GM21390 (cell line): ENCODE measurements at regions not wholly inside any gene's neighbourhood (a gene's known extent, or its start where the extent isn't known, plus 50 kb on each side); places are given as distances from the start of the nearest gene placed in this dataset.

ENCODE experiments used
- ATAC-seq: cut with Tn5 transposase; IDR thresholded peaks from one replicate; pipeline ENCODE4 v1.9.1; 2021; ENCODE audit not compliant: unreplicated experiment

GRCh38 chr17:14510136-14510535 is 209.3 kb downstream of the HS3ST3B1 start:
- ATAC-seq = no peak

DNA sequence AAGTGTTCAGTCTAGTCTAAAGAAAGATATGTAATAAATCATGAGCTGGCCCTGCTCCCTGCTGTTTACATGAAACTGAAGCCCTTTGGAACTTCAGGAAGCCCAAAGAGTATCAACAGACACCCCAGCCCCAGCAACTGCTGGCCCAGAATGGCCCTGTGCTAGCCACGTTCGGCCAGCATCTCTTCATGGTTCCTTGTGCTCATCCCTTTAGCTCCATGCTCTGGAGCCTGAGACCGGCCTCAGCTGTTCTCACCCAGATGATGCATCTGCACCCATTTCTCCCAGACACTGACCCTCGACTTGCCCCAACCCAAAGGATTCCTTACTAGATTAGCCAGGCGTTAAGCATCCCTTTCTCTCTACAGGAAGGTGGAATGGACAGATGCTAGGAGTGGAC is 207.3 kb downstream of the HS3ST3B1 start:
- no peak for ATAC-seq

DNA sequence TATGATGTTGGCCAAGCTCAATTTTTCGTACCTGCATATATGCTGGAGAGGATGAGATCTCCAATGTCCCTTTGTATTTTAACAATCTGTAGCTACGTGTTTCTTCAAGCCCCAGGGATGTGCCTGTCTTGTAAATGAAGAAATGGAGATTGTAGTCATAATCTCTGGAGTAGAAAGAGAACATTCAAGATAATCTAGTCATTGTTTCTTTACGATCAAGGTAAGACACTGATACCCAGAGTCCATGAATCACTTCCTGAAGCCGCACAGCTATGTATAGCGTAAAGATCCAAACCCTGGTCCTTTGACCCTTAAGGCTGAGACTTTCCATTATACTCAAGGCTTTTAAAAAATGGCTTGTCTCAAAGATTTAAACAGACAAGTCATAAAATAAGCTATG is 205.5 kb downstream of the HS3ST3B1 start:
- ATAC-seq = no peak

DNA sequence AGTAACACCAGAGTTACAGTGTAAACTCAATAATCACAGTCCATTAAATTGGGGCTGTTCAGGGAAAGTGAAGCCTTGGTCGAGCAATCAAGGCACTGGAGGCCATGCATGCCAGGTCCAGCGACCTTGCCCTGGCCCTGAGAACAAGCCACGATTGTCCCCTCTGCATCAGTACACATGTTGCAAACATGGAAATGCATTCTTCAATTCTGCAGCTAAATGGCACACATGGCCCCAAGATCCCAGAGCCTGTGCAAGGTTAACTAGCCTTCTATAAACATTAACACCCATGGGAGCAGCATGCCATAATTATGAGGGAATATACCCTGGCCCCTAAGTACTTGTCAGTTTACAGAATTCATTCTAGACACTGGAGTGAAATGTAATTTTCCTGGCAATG is 204.7 kb downstream of the HS3ST3B1 start:
- no peak for ATAC-seq

GRCh38 chr17:14499976-14500375 is 199.1 kb downstream of the HS3ST3B1 start:
- no peak for ATAC-seq

DNA sequence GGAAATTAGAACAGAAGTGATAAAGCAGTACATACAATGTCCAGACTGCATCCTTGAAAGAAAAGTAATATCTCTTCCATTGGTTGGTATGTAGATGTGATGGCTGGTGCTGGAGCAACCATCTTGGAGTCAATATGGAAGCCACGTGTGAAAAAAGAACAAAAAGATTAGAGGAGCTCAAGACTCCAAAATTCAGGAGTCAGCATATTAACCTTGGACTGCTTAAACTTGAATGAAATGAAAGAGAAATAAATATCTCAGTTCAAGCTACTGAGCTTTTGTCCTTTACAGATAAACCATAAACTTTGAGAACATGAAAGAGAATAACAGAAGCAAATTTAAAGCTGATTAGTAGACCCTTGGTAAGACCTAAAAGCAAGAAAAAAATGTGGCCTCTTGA is 197.9 kb downstream of the HS3ST3B1 start:
- no peak for ATAC-seq

GRCh38 chr17:14494161-14494560 is 193.3 kb downstream of the HS3ST3B1 start:
- no peak for ATAC-seq

DNA sequence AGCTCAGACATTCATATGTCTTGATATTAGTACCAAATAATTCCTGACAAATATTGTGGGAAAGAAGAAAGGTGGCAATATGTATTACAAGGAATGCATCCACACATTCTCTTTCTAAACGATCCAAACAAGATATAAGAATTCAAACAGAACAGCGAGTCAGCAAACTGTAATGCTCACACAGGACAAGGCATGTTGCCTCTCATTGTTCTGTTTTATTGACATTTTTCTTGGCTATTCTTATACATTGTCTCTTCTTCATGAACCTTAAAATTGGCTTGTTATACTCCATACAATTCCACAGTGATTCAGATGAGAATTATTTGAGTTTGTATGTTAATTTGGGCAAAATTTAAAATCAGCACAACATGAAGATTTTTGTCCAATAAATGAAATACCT is 189.1 kb downstream of the HS3ST3B1 start:
- no peak for ATAC-seq

DNA sequence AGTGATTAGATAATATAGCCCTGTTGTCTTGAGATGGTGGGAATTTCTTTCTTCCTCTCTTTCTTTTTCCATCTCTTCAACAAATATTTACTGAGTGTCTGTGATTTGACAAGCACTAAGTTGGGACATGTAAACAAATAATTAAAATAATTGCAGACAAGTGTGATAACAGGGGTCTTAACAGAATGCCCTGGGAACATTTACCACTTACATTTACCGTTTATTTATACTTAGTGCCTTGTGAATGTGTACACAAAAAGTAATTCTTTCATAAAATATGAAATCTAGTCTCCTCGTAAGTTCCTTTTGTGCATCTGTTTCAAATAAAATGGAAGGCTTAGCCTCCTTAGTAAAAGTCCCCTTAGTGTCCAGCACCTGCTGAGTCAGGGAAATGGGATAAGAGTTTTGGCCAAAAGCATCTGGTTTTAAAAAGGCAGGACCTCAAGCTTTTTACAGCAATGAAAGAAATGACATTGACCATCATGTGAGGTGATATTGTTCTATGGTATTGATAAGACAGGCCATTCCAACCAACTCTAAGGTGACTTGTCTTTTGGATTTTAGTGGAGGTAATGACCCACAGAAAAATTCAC is 188.2 kb downstream of the HS3ST3B1 start:
- ATAC-seq = no peak

- ATAC-seq = no peak
Measured at GRCh38 chr17:14487068-14487467, 186.2 kb downstream of the HS3ST3B1 start.

GRCh38 chr17:14482715-14483114 is 181.8 kb downstream of the HS3ST3B1 start:
- ATAC-seq = no peak

- no peak for ATAC-seq
Measured at GRCh38 chr17:14481664-14482063, 180.8 kb downstream of the HS3ST3B1 start.

DNA sequence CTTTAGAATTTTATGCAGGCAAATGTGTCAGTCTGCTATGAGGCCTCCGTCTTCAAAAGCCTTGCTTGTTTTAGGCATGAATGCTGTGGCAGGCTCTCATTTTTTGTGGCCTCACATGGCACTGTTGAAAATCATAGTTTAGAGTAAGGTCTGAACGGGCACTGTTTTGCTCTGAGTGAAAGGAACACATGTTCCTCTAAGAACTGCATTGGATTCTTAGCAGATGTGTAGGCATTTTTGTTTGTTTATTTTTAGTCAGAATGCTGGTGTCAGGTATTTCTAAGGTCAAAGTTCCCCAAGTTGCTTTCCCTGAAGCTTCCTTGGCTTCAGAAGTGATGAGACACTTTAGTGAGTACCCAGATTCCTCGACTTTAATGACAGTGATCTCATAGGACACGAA is 173.7 kb downstream of the HS3ST3B1 start:
- ATAC-seq = no peak

GRCh38 chr17:14471052-14471451 is 170.2 kb downstream of the HS3ST3B1 start:
- no peak for ATAC-seq

- no peak for ATAC-seq
Measured at GRCh38 chr17:14470417-14470816, 169.5 kb downstream of the HS3ST3B1 start.

- no peak for ATAC-seq
Measured at GRCh38 chr17:14469971-14470370, 169.1 kb downstream of the HS3ST3B1 start.

DNA sequence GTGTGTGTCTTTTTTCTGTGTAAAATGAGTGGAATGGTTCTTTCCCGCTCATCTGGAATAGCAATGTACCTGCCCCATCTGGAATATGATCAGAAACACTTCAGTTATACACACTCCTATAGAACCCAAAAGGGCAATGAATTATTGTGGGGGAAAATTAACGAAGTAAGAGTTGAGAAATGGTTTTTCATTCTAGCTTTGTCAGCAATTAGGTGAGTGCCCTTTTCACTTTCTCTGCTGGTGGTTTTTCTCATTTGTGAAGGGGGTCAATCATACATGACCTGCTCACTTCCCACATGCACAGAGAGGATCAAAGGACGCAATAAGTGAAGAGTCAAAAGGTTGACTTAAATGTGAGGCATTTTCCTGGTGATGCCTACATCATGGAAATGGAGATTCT is 168.0 kb downstream of the HS3ST3B1 start:
- ATAC-seq = no peak

DNA sequence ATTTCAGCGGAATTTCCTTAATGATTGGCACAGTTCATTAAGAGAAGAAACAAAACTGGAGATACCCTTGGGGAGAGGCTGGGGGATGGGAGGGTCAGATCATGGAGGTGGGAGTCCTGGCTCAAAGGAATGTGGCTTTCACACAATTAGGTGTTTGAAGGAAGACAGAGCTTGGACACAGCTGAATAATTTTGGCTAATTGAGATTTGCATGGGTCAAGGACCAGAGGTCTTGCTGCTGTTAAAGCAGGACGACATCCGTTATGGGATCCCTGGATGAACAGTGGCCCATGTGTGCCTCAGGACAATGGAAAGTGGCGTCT is 160.3 kb downstream of the HS3ST3B1 start:
- ATAC-seq = no peak

GRCh38 chr17:14460516-14461226 is 159.8 kb downstream of the HS3ST3B1 start:
- ATAC-seq = no peak

GRCh38 chr17:14459955-14460354 is 159.1 kb downstream of the HS3ST3B1 start:
- no peak for ATAC-seq

DNA sequence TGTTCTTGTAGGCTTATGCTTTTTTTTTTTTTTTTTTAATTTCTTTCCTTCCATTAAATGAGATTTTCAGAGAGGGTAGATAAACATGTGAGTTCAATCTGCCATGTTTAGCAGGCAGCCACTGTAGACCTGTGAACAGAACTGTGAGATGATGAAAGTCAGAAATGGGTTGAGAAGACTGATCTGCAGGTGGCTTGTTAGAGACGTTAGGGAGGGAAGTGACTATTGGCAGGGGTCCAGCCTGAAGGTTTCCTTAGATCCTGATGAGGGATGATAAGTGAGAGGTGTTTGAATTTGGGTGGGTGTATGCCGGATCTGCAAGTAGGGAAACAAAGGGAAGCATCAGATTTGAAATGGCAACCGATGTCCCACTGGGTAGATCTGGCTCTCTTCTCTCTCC is 157.8 kb downstream of the HS3ST3B1 start:
- no peak for ATAC-seq

GRCh38 chr17:14454746-14455145 is 153.9 kb downstream of the HS3ST3B1 start:
- no peak for ATAC-seq

DNA sequence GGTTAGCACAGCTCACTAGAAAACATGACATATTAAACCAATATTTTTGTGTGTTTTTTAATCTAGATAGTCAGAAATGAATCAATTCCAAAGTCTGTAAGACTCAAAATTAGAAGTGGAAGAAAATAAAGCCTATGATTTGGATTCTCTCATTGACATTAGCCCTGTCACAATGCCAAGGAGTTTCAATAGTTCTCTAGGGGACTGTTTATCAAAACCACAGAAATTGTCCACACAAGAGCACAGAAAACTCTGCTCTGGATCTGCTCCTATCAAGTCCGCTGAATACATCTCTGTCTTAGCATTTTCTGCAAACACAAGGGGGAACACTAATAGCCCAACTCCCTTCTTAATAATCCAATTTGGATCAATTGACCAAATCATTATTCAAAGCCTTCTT is 152.0 kb downstream of the HS3ST3B1 start:
- no peak for ATAC-seq
